IMR-90 (cell line): ENCODE measurements at regions not wholly inside any gene's neighbourhood (a gene's known extent, or its start where the extent isn't known, plus 50 kb on each side); places are given as distances from the start of the nearest gene placed in this dataset.

ENCODE experiments used
- CEBPB ChIP-seq: IDR thresholded peaks from 2 replicates; pipeline ENCODE4 v1.6.1; 2012; ENCODE audit warnings: low read depth, low read length, improper control_type of control experiment
- CTCF ChIP-seq: conservative IDR thresholded peaks from 2 replicates; pipeline ENCODE4 v1.5.1; 2012; ENCODE audit warnings: mild to moderate bottlenecking, low read depth, low read length, improper control_type of control experiment
- MAFK ChIP-seq: IDR thresholded peaks from 2 replicates; pipeline ENCODE4 v1.6.1; 2012; ENCODE audit warnings: low read depth, low read length, improper control_type of control experiment
- MXI1 ChIP-seq: IDR thresholded peaks from 2 replicates; pipeline ENCODE4 v1.6.1; 2012; ENCODE audit warnings: low read depth, mild to moderate bottlenecking, low read length, moderate library complexity, borderline replicate concordance
- RCOR1 ChIP-seq: IDR thresholded peaks from 2 replicates; pipeline ENCODE4 v1.6.1; 2012; ENCODE audit warnings: mild to moderate bottlenecking, low read length, improper control_type of control experiment; ENCODE audit not compliant: insufficient replicate concordance
- TF ChIP-seq, protein P1 (sequence below): fragments of 150-350 bp; IDR thresholded peaks from 2 replicates; pipeline ENCODE4 v1.6.1; 2017; ENCODE audit warnings: mild to moderate bottlenecking, antibody characterized with exemption, low read length, low read depth

GRCh38 chr11:70628176-70628854, 230.0 kb downstream of the CTTN start:
- TF ChIP-seq CTCF (no peak), MXI1 (no peak), CEBPB (no peak), MAFK (no peak), RCOR1 (no peak)
- TF ChIP-seq, protein P1, sequence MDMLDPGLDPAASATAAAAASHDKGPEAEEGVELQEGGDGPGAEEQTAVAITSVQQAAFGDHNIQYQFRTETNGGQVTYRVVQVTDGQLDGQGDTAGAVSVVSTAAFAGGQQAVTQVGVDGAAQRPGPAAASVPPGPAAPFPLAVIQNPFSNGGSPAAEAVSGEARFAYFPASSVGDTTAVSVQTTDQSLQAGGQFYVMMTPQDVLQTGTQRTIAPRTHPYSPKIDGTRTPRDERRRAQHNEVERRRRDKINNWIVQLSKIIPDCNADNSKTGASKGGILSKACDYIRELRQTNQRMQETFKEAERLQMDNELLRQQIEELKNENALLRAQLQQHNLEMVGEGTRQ, result no peak
